GM12878 (cell line): ENCODE measurements at regions not wholly inside any gene's neighbourhood (a gene's known extent, or its start where the extent isn't known, plus 50 kb on each side); places are given as distances from the start of the nearest gene placed in this dataset.
A peak's percentile ranks its signal among the peaks of the same experiment; 100 is the strongest.

Experiments
- ATAC-seq: fragments of 200-7000 bp; cut with Tn5 transposase; 3 replicates; pipeline ENCODE4 v1.9.1; 2020; ENCODE audit warnings: mild to moderate bottlenecking, moderate library complexity
- BruUV-seq: library from RNA; stranded (reverse); fragments of 400-500 nt; replicated peaks from 2 replicates; lab custom pipeline; 2021; lab: Mats Ljungman, UMichigan
- CTCF ChIA-PET: fragments of 300-600 bp; sonication (Branson Sonifier 250); formaldehyde crosslinking; extraction: SDS; loops from one replicate; lab custom pipeline; 2021; ENCODE audit warnings: inconsistent platforms; lab: Yijun Ruan, JAX
- POLR2A ChIA-PET: fragments of 350-600 bp; formaldehyde crosslinking; extraction: SDS; loops from one replicate; lab custom pipeline; 2021; ENCODE audit warnings: inconsistent platforms; lab: Charles Lee
- RAD21 ChIA-PET: fragments of 300-600 bp; sonication (Branson Sonifier 250); formaldehyde crosslinking; loops from one replicate; lab custom pipeline; 2023; ENCODE audit warnings: antibody characterized with exemption; ENCODE audit not compliant: unreplicated experiment; lab: Charles Lee
- SMC1A ChIA-PET: fragments of 300-600 bp; sonication (Branson Sonifier 250); formaldehyde crosslinking; loops from one replicate; lab custom pipeline; 2023; ENCODE audit not compliant: unreplicated experiment, uncharacterized antibody; lab: Charles Lee
- DNase-seq: peaks from one replicate; pipeline ENCODE4 v3.0.0-alpha.2; 2011; ENCODE audit warnings: low read depth, low spot score
- FAIRE-seq: peaks from 3 replicates; lab custom pipeline; 2011; peaks lifted over from hg19 to GRCh38; lab: Jason Lieb, UNC
- H2AFZ ChIP-seq: 2 replicates; pipeline ENCODE4 v1.6.0; 2011; ENCODE audit warnings: low read depth, low read length, control low read depth; ENCODE audit not compliant: control insufficient read depth
- H3K27ac ChIP-seq: 2 replicates; pipeline ENCODE4 v1.5.1; 2011; ENCODE audit warnings: control low read depth; ENCODE audit not compliant: control insufficient read depth, insufficient read depth
- H3K27me3 ChIP-seq, 2 experiments: replicated peaks in 1 of 2; 2 replicates each; pipeline versions ENCODE4 v1.6.0 to v1.6.1; 2011; ENCODE audit warnings: low read length in 1 of 2; ENCODE audit not compliant: control insufficient read depth in 2 of 2, insufficient read depth in 2 of 2
- H3K36me3 ChIP-seq, 2 experiments: 2 replicates each; pipeline ENCODE4 v1.5.1; 2011; ENCODE audit warnings: low read length in 1 of 2; ENCODE audit not compliant: control insufficient read depth in 2 of 2, insufficient read depth in 2 of 2
- H3K4me1 ChIP-seq: 2 replicates; pipeline ENCODE4 v1.6.1; 2011; ENCODE audit warnings: mild to moderate bottlenecking, low read length, moderate library complexity, mixed read lengths; ENCODE audit not compliant: control insufficient read depth, insufficient read depth
- H3K4me2 ChIP-seq: 2 replicates; pipeline ENCODE4 v1.6.0; 2011; ENCODE audit warnings: control low read depth; ENCODE audit not compliant: control insufficient read depth, insufficient read depth
- H3K4me3 ChIP-seq: fragments of 200-600 bp; sonication (generic); 2 replicates; pipeline ENCODE4 v1.5.1; 2016
- H3K79me2 ChIP-seq: 2 replicates; pipeline ENCODE4 v1.6.0; 2011; ENCODE audit warnings: low read length; ENCODE audit not compliant: control insufficient read depth, insufficient read depth
- H3K9ac ChIP-seq: 2 replicates; pipeline ENCODE4 v1.8.0; 2011; ENCODE audit warnings: low read length, control low read depth, mixed read lengths; ENCODE audit not compliant: control insufficient read depth, insufficient read depth
- H3K9me3 ChIP-seq: replicated peaks from 3 replicates; pipeline ENCODE4 v1.5.1; 2011; ENCODE audit warnings: mild to moderate bottlenecking, low read length; ENCODE audit not compliant: control insufficient read depth, insufficient read depth
- H4K20me1 ChIP-seq: 2 replicates; pipeline ENCODE4 v1.6.0; 2011; ENCODE audit not compliant: control insufficient read depth, insufficient read depth
- ATF2 ChIP-seq: IDR thresholded peaks from 2 replicates; pipeline ENCODE4 v1.6.1; 2012; ENCODE audit warnings: low read length, inconsistent platforms
- ATF3 ChIP-seq: IDR thresholded peaks from 2 replicates; pipeline ENCODE4 v1.6.1; 2011; ENCODE audit warnings: low read depth, mild to moderate bottlenecking, low read length, moderate library complexity, borderline replicate concordance; ENCODE audit errors: extremely low read depth
- CBFB ChIP-seq: IDR thresholded peaks from 2 replicates; pipeline ENCODE4 v1.6.1; 2016; ENCODE audit warnings: antibody characterized with exemption, low read depth
- CHD1 ChIP-seq: IDR thresholded peaks from 2 replicates; pipeline ENCODE4 v1.6.1; 2012; ENCODE audit warnings: low read depth, low read length, improper control_type of control experiment
- CTCF ChIP-seq, 3 experiments: IDR thresholded peaks in 2 of 3; conservative IDR thresholded peaks in 1 of 3; 2 replicates each; pipeline ENCODE4 v1.5.1; 2011; ENCODE audit warnings: low read depth in 3 of 3, low read length in 3 of 3, mild to moderate bottlenecking in 3 of 3, control low read depth in 2 of 3, moderate library complexity in 2 of 3, inconsistent platforms in 1 of 3, mixed read lengths in 1 of 3; ENCODE audit not compliant: control insufficient read depth in 2 of 3, insufficient read depth in 1 of 3; ENCODE audit errors: extremely low read depth in 1 of 3
- NR2F1 ChIP-seq: fragments of 450-650 bp; conservative IDR thresholded peaks from 2 replicates; pipeline ENCODE4 v1.6.1; 2017; ENCODE audit warnings: mild to moderate bottlenecking
- PAX5 ChIP-seq: IDR thresholded peaks from 2 replicates; pipeline ENCODE4 v1.6.1; 2011; ENCODE audit warnings: low read depth, low read length, borderline replicate concordance
- SMC3 ChIP-seq: IDR thresholded peaks from 2 replicates; pipeline ENCODE4 v1.6.1; 2011; ENCODE audit warnings: low read length, improper control_type of control experiment, borderline replicate concordance
- WGBS: methylation state at CpG from one replicate; pipeline ENCODE4 v1.1.6; 2016; ENCODE audit warnings: low lambda C conversion rate; ENCODE audit not compliant: insufficient replicate concordance, insufficient coverage; ENCODE audit errors: missing lambda C conversion rate; 5-methylcytosine and 5-hydroxymethylcytosine counted together
- in situ Hi-C: fragments of 300-500 bp; cut with MboI; formaldehyde crosslinking; loops from 9 replicates; pipeline ENCODE4 v1.14.3; 2018; ENCODE audit warnings: mixed read lengths
- intact Hi-C: fragments of 100-400 bp; cut with micrococcal nuclease; formaldehyde crosslinking; loops from one replicate; pipeline ENCODE4 v1.14.2; 2022; ENCODE audit not compliant: unreplicated experiment

GRCh38 chr4:117429061-117429460, 343.7 kb upstream of the TRAM1L1 start:
- FAIRE-seq, result no peak

More at GRCh38 chr4:117429061-117429460, 343.7 kb upstream of the TRAM1L1 start:
- no TSS peak for BruUV-seq
- no peaks in the 10 kb centered on the region for H3K27me3 ChIP-seq
- H3K4me1 ChIP-seq, result no peaks in the 10 kb centered on the region
- H3K79me2 ChIP-seq, result no peaks in the 10 kb centered on the region
- 9% methylated on average over 2 of the region's 2 CpGs for WGBS
- ATAC-seq (peak; percentile 56), DNase-seq (no peak)
- TF ChIP-seq ATF2, result no peak
- no peak for TF ChIP-seq SMC3
- TF ChIP-seq CHD1, result no peak
- TF ChIP-seq CTCF (IDR thresholded peaks at IDR 0.05 in 2 of 3, conservative IDR thresholded peaks at IDR 0.05 in 1 of 3; ENCODE audit: control insufficient read depth in 2 of 3, extremely low read depth in 1 of 3, insufficient read depth in 1 of 3, low read depth in 3 of 3, low read length in 3 of 3), result peak in 1 of 3 experiments; percentile 8; a peak in 1 of 6 replicates
- TF ChIP-seq CBFB, result no peak
- no peak for TF ChIP-seq PAX5
- no peak for TF ChIP-seq ATF3
- TF ChIP-seq NR2F1, result no peak
- POLR2A ChIA-PET, result no interaction called here
- in situ Hi-C loops (no loop called here), intact Hi-C loops (no loop called here)
- H4K20me1 ChIP-seq, result no peaks in the 10 kb centered on the region
- no peak overlapping the region for H3K4me2 ChIP-seq
- CTCF ChIA-PET, result no interaction called here
- H3K36me3 ChIP-seq, result no peaks in the 10 kb centered on the region
- no peaks in the 10 kb centered on the region for H3K9me3 ChIP-seq
- H3K27ac ChIP-seq, result no peak overlapping the region
- H3K9ac ChIP-seq, result no peak overlapping the region
- H3K4me3 ChIP-seq, result no peak overlapping the region
- no peak overlapping the region for H2AFZ ChIP-seq
- SMC1A ChIA-PET, result interaction anchor here (1.1 kb wide), 1 partner anchor 12 kb away, joined by 3 read pairs; no protein-coding TSS in a partner anchor
- RAD21 ChIA-PET, result no interaction called here
